PFSK-1 (cell line): ENCODE measurements at regions not wholly inside any gene's neighbourhood (a gene's known extent, or its start where the extent isn't known, plus 50 kb on each side); places are given as distances from the start of the nearest gene placed in this dataset.

Source experiments
- FOXP2 ChIP-seq: optimal IDR thresholded peaks from 2 replicates; pipeline ENCODE3; 2011; ENCODE audit warnings: borderline replicate concordance, control low read depth, inconsistent platforms; ENCODE audit not compliant: insufficient read depth; ENCODE audit errors: extremely low read length, extremely low read depth
- POLR2AphosphoS5 ChIP-seq: IDR thresholded peaks from 2 replicates; pipeline ENCODE4 v1.6.1; 2012; ENCODE audit warnings: low read depth, mild to moderate bottlenecking, control low read depth, low read length, moderate library complexity
- SIN3A ChIP-seq: IDR thresholded peaks from 2 replicates; pipeline ENCODE4 v1.6.1; 2012; ENCODE audit warnings: mild to moderate bottlenecking, low read length, moderate library complexity, borderline replicate concordance; ENCODE audit not compliant: insufficient read depth
- TAF1 ChIP-seq: IDR thresholded peaks from 2 replicates; pipeline ENCODE4 v1.6.1; 2012; ENCODE audit warnings: low read length, control low read depth, borderline replicate concordance; ENCODE audit not compliant: insufficient read depth
- TF ChIP-seq, protein P1 (sequence below), 2 experiments: IDR thresholded peaks; 2 replicates each; pipeline versions ENCODE4 v1.6.1 to v1.8.0; 2011 to 2012; ENCODE audit warnings: low read depth in 2 of 2, low read length in 2 of 2, control low read depth in 1 of 2, inconsistent platforms in 1 of 2, mild to moderate bottlenecking in 1 of 2, moderate library complexity in 1 of 2; ENCODE audit not compliant: insufficient read depth in 1 of 2

DNA sequence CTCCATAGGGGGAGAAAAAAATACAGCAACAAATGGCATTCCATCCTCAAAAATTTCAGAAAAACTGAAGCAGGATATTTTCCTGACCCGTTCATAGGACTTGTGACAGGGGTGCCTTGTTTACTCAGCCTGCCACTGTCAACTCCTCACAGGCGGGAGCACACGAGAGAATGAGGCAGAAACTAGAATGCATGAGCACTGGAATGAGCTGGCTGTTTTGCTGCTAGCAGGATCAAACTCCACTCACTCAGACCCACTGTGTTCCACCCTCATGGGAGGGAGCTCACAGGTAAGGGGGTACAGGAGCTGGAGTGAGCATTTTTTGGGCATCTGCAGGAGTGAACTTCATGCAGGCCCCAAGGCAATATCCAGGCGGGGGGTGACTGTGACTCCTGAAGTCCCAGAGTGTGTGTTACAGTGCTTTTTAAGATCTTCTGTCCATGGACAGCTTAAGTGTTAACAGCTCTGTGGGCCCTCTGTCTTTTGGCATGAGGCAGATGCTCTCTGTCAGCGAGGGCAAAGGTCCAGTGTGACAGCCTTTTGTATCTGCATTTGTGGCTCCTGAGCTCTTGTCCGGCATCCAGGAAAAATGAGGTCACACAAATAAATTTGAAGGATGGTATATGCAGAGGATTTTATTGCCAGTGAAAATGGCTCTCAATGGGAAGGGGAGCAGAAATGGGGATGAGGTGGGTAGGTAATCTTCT is 905.7 kb upstream of the TENM4 start:
- TF ChIP-seq, protein P1, sequence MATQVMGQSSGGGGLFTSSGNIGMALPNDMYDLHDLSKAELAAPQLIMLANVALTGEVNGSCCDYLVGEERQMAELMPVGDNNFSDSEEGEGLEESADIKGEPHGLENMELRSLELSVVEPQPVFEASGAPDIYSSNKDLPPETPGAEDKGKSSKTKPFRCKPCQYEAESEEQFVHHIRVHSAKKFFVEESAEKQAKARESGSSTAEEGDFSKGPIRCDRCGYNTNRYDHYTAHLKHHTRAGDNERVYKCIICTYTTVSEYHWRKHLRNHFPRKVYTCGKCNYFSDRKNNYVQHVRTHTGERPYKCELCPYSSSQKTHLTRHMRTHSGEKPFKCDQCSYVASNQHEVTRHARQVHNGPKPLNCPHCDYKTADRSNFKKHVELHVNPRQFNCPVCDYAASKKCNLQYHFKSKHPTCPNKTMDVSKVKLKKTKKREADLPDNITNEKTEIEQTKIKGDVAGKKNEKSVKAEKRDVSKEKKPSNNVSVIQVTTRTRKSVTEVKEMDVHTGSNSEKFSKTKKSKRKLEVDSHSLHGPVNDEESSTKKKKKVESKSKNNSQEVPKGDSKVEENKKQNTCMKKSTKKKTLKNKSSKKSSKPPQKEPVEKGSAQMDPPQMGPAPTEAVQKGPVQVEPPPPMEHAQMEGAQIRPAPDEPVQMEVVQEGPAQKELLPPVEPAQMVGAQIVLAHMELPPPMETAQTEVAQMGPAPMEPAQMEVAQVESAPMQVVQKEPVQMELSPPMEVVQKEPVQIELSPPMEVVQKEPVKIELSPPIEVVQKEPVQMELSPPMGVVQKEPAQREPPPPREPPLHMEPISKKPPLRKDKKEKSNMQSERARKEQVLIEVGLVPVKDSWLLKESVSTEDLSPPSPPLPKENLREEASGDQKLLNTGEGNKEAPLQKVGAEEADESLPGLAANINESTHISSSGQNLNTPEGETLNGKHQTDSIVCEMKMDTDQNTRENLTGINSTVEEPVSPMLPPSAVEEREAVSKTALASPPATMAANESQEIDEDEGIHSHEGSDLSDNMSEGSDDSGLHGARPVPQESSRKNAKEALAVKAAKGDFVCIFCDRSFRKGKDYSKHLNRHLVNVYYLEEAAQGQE (IDR thresholded peaks at IDR 0.05; ENCODE audit: insufficient read depth in 1 of 2, low read depth in 2 of 2, low read length in 2 of 2) = no peak
- TF ChIP-seq SIN3A (no peak), TAF1 (no peak), POLR2AphosphoS5 (no peak), FOXP2 (no peak)

DNA sequence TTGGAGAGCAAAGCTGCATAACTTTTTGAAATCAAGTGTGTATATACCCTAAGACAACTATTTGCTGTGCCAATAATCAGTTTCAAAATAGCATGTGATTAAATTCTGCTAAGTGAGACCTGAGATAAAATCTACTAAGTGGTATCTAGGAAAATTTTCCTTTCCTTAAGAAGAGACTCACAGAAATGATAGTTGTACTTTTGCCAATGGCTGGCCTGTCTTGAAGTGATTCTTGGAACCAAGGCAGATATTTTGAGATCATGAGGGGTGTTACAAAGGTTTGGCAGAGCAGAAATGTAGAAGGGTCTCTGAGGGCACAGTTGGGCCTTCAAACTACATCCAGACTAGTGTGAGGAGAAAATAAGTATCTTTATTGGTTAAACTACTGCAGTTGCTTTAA is 902.6 kb upstream of the TENM4 start:
- TF ChIP-seq SIN3A (no peak), FOXP2 (no peak), POLR2AphosphoS5 (no peak), TAF1 (no peak)
- TF ChIP-seq, protein P1 (IDR thresholded peaks at IDR 0.05; ENCODE audit: insufficient read depth in 1 of 2, low read depth in 2 of 2, low read length in 2 of 2) = no peak

DNA sequence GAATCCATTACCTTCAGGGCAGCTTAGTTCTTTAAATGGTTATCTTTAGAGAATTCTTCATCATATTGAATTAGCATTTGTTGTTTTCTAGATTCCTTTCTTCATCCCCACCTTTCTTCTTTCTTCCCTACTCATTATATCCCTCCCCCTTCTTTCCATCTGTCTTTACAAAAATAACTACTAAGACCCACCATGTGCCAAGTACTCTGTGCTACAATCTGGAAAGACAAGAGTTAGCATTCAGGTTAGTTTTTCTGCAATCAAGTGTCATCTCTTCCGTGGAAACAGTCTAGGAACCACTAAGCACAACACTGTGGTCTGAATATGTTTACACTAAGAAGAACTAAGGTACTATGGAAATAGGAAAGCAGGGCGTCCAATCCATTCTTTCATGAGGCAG is 897.4 kb upstream of the TENM4 start:
- TF ChIP-seq, protein P1 (IDR thresholded peaks at IDR 0.05; ENCODE audit: insufficient read depth in 1 of 2, low read depth in 2 of 2, low read length in 2 of 2) = no peak
- TF ChIP-seq TAF1 = no peak
- no peak for TF ChIP-seq FOXP2
- TF ChIP-seq SIN3A = no peak
- no peak for TF ChIP-seq POLR2AphosphoS5

DNA sequence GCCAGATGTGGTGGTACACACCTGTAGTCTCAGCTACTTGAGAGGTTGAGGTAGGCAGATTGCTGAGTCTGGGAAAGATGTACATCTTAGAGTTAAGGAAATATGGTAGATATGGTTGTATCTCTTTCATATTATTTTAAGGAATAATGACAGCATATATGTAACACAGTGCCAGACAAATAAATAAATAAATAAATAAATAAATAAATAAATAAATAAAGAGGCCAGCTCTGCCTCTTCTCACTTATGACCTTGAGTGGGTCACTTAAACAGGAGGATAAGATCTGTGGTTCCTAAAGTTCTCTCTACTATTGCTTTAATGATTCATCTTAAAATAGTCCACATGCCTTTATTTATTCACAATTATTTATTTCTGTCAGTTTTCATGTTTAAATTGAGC is 890.9 kb upstream of the TENM4 start:
- no peak for TF ChIP-seq FOXP2
- no peak for TF ChIP-seq TAF1
- no peak for TF ChIP-seq POLR2AphosphoS5
- TF ChIP-seq, protein P1 (IDR thresholded peaks at IDR 0.05; ENCODE audit: insufficient read depth in 1 of 2, low read depth in 2 of 2, low read length in 2 of 2) = no peak
- no peak for TF ChIP-seq SIN3A

DNA sequence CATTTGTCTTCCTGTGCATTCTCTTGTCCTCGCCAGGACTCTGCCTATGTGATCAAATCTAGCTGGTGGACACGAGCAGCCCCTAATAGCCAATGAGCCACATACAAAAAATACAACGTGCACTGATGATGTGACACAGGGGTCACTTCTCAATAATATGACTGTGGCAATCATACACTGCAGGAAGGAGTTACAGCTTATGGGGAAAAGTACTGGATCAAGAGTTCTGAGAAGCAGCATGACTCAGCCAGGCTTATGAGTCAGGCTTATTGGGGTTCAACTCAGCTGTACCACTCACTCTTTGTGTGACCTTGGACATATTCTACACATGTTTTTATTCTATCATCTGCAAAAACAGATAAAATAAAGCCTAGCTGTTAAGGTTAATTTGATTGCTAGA is 889.4 kb upstream of the TENM4 start:
- TF ChIP-seq FOXP2 = no peak
- TF ChIP-seq TAF1 = no peak
- TF ChIP-seq POLR2AphosphoS5 = no peak
